GM12872 (cell line): ENCODE measurements at regions not wholly inside any gene's neighbourhood (a gene's known extent, or its start where the extent isn't known, plus 50 kb on each side); places are given as distances from the start of the nearest gene placed in this dataset.

Source experiments
- CTCF ChIP-seq: IDR thresholded peaks from 3 replicates; pipeline ENCODE4 v1.5.1; 2011; ENCODE audit warnings: low read depth, mild to moderate bottlenecking, low read length, moderate library complexity; ENCODE audit not compliant: insufficient read depth

DNA sequence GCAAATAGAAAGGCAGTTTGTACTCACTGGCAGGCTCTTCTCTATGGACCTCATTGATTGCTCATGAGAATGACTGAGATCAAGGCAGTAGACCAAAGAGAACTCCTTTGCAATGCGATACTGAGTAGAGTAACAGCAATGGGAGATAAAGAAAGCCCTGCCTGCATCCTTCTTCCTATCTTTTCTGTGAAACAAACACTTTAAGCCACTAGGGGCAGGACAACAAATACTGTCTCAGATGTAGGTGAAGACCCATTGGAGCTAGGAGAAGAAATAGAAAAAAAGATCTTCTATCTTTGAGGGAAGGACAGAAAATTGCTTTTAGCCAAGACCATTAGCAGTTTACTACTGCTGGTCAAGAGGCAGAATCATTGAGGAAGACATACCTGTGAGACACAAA, 117.6 kb upstream of the IGSF10 start:
- TF ChIP-seq CTCF, result peak; percentile 36; the same call in 1 of the 3 replicates

DNA sequence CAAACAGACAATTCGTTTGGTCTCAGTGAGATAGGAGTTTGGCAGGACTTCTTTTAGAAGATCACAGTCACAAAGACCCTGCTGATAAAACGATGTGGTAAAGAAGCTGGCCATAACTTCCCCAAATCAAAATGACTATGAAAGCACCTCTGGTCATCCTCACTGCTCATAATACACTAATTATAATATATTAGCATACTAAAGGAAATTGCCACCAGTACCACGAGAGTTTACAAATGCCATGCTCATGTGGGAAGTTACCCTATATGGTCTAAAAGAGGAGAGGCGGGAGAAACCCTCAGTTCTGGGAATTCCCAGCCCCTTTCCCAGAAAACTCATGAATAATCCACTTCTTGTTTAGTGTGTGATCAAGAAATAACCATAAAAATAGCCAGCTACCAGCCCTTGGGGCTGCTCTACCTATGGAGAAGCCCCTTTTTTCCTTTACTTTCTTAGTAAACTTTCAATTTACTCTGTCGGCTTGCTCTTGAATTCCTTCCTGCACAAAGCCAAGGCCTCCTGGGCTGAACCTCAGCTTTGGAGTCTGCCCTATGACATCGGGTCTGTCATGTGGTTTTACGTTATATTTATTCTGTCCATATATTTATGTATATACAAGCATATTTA, 115.8 kb upstream of the IGSF10 start:
- TF ChIP-seq CTCF, result no peak

GRCh38 chr3:151568184-151568583, 107.3 kb upstream of the IGSF10 start:
- TF ChIP-seq CTCF, result no peak

DNA sequence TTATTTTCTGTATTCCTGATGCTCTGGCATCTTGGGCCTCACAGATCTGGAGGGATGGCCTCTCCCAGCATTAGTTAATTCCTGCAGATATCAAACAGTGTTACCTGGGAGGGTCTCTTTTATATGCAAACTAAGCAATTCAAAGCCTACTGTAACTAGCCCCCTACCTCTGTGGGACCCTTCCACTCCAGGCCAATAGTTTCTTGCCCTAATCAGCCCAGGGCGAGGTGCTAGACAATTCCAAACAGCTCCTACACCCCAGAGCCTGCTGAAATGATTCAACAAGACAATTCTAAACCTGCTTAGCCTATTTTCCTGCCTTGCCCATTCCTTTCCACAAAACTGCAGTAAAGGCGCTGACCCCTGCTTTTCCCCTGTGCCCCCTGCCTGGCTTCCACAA, 106.6 kb upstream of the IGSF10 start:
- no peak for TF ChIP-seq CTCF

GRCh38 chr3:151564261-151564660, 103.4 kb upstream of the IGSF10 start:
- no peak for TF ChIP-seq CTCF

GRCh38 chr3:151563305-151563704, 102.4 kb upstream of the IGSF10 start:
- no peak for TF ChIP-seq CTCF

GRCh38 chr3:151562891-151563290, 102.0 kb upstream of the IGSF10 start:
- no peak for TF ChIP-seq CTCF
